Peyer's patch (tissue), 4 donors: ENCODE measurements at regions not wholly inside any gene's neighbourhood (a gene's known extent, or its start where the extent isn't known, plus 50 kb on each side); places are given as distances from the start of the nearest gene placed in this dataset.

Experiments used
- CTCF ChIP-seq, 6 experiments: fragments of 450-650 bp in 4 of 6; fragments of 200-600 bp in 2 of 6; sonication (generic) in 1 of 6; IDR thresholded peaks; one replicate each; pipeline ENCODE4 v1.5.1; 2017 to 2019; ENCODE audit warnings: antibody characterized with exemption in 6 of 6, mild to moderate bottlenecking in 3 of 6, moderate library complexity in 1 of 6
- POLR2A ChIP-seq, 2 donors: fragments of 450-650 bp; IDR thresholded peaks; one replicate each; pipeline ENCODE4 v1.5.1; 2017; ENCODE audit warnings: antibody characterized with exemption in 2 of 2, mild to moderate bottlenecking in 2 of 2, moderate library complexity in 2 of 2

DNA sequence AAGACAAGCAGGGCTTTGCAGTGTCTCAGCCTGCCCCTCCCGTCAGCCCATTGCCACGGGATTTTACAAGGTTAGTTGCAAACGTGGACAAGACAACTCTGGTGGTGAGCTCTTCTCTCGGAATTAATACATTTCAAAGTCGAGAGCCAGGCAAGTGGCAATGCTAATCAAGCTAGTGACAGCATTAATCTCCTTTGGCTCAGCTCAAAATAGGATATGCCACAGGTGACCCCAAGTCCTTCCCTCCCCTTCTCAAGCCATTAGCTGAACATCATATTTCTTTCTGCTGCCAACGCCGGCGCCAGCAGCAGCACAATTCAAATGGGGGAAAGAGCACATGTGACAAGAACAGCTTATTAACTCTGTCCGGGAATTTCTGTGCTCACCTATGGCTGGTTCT lies 190.1 kb downstream of the ATPSCKMT start:
- TF ChIP-seq POLR2A (IDR thresholded peaks at IDR 0.05) (no peak), CTCF (IDR thresholded peaks at IDR 0.05) (no peak)
